Forelimb muscle (tissue), 1 donor: ENCODE measurements at regions not wholly inside any gene's neighbourhood (a gene's known extent, or its start where the extent isn't known, plus 50 kb on each side); places are given as distances from the start of the nearest gene placed in this dataset.
A peak's percentile ranks its signal among the peaks of the same experiment; 100 is the strongest.
"Not testable (repeated sequence)": the region's sequence is repeated elsewhere in the genome, so short reads cannot be mapped to it uniquely, and the experiment has no call there.

Source experiments
- DNase-seq: peaks from one replicate; pipeline ENCODE4 v3.0.0-alpha.2; 2013; ENCODE audit warnings: low read depth

DNA sequence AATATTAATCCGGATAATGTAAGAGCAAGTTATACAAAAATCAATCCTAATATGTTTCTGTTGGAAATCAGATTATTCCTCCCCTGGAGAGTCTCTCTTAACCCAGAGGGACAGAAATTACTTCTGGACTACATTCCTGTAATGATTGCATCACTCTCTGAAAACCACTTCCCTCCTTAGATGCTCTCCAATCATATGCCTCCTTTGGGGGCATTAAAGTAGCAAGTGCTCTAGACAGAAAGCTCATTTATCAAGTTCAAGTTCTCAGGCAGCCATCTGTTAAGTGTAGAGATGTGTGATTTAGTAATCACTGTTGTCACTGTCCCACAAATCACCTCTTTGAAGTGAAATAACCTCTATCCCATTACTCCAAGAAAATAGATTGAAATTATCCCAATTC is 247.1 kb downstream of the SLCO4C1 start:
- no peak for DNase-seq

DNA sequence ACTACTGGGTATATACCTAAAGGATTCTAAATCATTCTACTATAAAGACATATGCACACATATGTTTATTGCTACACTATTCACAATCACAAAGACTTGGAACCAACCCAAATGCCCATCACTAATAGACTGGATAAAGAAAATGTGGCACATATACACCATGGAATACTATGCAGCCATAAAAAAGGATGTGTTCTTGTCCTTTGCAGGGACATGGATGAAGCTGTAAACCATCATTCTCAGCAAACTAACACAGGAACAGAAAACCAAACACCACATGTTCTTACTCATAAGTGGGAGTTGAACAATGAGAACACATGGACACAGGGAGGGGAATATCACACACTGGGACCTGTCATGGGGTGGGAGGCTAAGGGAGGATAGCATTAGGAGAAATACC is 249.0 kb downstream of the SLCO4C1 start:
- not testable (repeated sequence) for DNase-seq

DNA sequence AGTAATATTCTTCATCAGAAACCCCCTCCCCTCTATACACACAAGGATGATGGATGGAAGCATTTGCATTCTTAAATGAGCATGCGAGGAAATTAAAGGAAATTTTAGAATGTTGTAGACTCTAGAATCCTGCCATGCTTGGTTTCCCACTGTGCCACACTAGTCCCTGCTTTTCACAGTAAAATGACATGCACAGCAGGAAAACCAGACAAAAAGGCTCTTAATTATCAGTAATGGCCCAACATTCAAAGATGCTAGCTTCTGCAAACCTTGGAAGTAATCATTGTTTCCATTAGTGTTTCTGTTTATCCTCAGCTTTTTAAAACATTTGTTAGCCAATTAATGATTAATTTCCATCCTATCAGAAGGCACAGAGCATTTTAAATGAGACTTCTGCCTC is 255.8 kb downstream of the SLCO4C1 start:
- DNase-seq = no peak

DNA sequence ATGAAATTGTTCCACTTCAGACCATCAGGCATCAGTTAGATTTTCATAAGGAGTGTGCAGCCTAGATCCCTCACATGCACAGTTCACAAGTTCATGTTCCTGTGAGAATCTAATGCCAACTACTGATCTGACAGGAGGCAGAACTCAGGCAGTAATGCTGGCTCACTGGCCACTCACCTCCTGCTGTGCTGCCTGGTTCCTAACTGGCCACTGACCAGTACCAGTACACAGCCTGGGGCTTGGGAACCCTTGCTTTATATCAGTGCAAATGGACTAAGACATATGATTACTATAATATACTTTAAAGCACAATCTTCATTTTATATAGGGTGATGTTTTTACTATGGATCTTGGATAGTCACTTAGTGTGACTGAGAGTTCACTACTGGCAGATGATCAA is 259.2 kb downstream of the SLCO4C1 start:
- DNase-seq = no peak

DNA sequence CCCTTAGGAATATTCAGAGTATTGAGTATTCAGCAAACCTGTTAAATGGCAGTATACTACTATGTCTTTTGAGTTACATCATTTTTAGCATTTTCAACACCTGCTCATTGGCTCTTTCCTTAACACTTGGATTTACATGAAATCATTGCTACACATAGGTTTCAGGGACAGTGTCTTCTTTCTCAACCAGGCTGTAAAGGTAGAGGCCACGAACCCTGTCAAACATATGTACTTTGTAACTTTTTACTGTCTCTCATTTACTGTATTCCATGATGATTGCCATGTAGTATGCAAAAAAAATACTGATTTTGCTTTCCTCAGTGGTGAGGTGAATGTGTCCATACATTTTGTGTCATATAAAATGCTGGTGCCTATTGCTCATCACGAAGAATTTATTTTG is 264.4 kb downstream of the SLCO4C1 start:
- DNase-seq = no peak

DNA sequence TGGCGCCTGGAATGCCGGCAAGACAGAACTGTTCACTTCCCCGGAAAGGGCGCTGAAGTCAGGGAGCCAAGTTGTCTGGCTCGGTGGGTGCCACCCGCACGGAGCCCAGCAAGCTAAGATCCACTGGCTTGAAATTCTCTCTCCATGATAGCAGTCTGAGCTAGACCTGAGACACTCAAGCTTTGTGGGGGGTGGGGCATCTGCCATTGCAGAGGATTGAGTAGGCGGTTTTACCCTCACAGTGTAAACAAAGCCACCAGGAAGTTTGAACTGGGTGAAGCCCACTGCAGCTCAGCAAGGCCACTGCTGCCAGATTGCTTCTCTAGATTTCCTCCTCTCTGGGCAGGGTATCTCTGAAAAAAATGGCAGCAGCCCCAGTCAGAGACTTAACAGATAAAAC is 277.4 kb downstream of the SLCO4C1 start:
- DNase-seq = no peak

DNA sequence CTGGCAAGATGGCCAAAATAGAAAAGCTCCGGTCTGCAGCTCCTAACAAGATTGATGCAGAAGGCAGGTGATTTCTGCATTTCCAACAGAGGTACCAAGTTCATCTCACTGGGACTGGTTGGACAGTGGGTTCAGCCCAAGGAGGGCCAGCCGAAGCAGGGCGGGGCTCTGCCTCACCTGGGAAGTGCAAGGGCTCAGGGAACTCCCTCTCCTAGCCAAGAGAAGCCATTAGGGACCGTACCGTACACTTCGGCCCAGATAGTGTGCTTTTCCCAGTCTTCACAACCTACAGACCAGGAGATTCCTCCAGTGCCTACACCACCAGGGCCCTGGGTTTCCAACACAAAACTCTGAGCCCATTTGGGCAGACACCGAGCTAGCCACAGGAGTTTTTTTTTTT is 277.8 kb downstream of the SLCO4C1 start:
- no peak for DNase-seq

DNA sequence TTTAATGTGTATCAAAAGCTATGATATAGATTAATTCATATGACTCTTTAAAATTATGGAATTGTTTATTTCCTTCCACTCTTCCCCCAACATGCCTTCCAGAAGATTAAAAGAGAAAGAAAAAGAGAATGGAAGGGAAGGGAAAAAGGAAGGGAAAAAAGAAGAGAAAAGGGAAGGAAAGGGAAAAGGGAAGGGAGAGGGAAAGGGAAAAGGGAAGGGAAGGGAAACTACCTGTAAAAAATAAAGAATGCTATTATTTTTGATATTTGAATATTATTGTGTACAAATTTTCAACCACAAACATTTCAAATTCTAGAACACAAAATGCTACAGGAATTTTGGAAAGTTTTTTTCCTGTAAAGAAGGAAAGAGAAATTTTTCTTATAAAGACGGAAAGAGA is 281.7 kb downstream of the SLCO4C1 start:
- DNase-seq = no peak

DNA sequence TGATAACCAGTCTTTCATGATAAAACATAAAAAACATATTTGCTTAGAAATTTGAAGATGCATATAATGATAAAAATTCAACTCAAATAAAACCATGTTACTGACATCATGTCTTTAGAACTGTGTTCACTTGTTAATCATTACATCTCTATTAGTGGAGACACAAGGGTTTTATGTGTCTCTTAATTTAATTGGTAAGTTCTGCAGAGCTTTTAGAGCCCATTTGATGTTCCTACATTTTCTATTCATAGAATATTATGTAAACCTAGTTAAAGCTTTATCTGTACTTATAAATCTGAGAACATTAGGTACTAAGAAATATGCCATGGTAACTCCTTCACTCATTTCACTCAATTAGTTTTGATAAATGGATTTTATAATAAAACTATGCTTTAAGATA is 285.4 kb downstream of the SLCO4C1 start:
- DNase-seq = no peak

DNA sequence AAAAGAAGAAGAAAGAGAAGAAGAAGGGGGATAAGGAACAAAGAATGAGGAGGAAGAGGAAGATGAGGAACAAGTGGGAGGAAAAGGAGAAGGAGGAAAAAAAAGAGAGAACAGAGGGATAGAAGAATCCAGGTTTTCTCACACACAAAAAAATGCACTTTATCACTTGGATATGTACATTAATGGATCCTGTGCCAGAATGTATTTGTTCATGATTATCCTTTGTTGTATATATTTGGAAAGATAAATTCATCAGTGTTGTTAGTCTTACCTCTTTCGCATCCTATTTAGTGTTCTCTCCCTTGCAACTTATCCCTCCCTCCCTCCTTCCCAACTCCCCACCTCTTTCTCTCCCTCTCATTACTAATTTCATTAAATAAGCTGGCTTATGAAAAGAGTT is 298.8 kb downstream of the SLCO4C1 start:
- no peak for DNase-seq

DNA sequence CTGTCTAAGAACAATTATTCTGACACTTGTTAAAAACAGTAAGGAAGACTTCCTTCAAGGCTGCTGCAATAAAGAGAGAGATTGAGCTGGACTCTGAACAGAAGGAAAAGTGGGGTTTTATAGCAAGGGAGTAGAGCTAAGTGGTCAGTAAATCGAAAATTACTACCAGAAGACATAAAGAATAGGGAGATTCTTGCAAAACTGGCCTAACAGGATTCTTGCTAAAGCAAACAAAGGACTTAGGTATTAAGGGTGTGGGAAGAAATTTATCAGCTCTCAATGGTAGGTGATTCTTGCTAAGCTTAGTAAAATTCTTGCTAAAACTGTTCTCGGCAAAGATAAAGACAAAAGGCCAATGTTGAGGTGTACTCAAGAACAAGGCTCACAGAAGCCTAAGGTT is 300.5 kb downstream of the SLCO4C1 start:
- DNase-seq = no peak

DNA sequence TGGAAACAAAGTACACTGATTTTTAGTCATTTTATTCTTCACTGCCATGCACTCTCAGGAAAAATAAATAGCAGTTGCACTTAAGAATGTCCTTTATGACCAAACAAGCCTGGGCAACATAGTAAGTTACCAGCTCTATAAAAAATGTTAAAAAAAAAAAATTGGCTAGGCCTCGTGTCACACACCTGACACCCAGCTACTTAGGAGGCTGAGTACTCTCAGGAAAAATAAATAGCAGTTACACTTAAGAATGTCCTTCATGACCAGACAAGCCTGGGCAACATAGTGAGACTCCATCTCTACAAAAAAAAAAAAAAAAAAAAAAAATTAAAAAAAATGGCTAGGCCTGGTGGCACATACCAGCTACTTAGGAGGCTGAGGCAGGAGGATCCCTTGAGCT is 304.6 kb downstream of the SLCO4C1 start:
- no peak for DNase-seq

DNA sequence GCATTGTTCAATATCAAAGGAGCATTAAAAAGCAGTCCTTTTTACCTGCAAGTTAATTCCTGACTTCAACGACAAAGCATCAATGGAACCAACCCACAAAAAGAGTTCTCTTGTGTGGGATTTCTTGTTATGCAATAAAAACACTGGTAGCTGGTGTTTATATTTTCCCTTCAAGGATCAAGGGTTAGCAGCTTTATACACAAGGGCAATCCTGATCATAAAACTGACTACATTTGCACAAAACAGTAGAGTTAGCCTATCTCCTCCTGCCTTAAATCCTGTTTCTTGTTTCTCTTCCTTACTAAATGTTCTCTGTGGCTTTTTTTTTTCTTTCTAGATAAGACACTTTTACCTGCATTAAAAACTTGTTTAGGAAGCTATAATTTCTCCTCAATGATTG is 306.4 kb downstream of the SLCO4C1 start:
- no peak for DNase-seq

DNA sequence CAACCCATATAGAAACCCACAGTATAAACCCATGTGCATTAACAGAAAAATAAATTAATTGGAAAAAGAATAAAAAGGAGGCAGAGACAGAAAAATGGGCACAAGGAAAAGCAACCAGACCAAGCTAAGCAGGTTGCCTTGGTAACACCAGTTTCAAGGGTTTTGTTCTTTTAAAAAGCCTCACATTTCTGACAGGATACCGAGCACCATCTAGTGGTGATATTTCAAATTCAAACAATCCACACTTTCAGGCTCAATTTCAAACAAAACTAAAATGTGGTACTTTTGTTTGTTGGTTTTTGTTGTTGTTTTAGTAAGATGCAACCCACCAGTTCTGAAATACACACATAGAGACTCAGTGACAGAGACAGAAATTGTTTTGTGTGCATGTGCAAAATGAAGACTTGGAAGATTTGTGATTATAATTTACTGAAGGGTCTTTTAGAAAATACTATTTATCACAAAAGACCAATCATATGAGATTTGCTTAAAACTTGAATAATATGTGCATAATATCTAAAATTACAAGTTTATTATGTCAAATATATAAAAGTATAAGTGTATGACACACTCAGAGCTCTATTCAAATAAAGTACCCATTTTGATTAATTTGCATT is 318.2 kb downstream of the SLCO4C1 start:
- DNase-seq = peak; percentile 41

DNA sequence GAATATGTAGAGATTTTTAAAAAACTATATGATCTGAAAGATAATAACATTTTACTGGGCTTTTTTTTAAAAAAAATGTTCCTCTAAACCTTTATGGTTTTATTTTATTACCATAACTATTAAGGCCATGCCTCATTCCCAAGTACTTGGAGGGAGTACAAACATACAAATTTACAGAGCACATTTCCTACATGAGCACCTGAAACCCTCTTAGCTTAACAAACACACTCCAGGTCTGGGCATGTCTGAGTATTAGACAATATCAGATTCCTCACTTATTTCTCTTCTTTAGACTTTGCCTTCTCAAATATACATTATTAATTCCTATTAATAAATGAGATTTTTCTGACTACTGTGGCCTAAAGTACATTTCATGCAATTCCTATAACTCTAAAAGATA is 319.2 kb downstream of the SLCO4C1 start:
- DNase-seq = no peak

DNA sequence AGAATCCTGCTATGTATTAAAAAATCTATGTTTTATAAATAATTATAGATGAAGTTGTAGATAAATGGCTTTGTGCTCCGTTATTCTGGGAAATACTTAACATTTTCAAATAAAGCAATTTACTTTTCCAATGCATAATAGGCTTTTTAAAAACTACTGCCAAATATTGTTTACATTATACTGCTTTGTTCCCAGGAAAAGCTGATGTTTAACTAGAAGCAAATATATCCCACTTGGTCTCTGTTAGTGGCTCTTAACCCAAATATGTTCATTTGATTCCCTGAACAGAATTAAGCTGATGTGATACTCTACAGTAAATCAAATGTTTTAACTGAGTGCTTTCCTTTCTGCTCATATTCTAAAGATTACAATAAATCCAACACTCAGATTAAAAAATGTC is 326.3 kb downstream of the SLCO4C1 start:
- no peak for DNase-seq

DNA sequence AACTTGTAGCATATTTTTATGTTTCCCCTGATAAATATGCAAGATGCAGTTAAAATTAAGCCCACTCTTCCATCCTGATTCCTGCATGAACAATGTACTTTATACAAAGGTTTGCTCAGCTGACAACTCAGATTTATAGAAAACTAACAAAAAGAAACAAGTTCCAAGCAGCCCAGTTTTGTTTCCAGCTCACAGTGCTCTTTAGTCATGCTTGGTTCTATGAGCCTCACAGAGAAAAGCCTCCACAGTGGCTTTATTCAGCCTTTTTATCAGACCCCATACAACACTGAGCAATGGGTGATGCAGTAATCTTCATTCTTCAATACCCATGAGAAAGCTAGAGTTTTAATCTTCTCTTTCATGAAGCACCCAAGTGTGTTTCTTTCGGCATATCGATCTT is 329.6 kb downstream of the SLCO4C1 start:
- DNase-seq = no peak

DNA sequence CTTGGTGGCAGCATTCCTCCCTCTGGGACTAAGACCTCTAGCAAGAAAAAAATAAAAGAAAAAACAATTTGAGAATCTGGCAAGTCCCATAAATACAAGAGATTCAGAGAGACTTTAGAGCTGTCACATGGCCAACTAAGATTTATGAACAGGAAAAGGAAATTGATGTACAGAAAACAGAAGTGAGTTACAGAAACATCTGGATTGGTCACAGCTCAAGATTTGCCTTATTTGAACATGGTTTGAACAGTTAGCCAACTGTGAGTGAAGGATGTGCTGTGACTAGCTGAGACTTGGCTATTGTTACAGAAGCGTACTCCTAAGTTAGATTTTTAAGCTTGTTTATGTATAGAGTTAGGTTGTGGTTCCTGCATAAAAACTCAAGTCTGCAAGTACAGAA is 340.2 kb downstream of the SLCO4C1 start:
- DNase-seq = peak; percentile 39

DNA sequence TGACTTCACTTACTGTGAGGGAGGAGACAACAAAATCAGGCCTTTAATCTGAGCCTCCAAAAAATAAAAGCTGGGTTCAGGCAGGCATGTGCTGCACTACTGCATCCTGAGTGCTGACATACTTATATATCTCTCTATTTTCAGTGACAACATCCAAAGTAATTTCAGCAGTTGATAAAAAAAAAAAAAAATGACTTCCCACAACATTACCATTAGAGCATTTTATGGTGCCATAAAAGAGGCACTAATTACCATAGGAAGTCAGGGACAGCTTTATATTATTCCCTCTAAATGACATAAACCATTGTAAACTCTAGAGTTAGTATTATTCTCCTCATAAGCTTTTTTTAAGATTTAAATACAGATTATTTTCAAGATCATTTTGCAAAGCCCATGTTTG is 346.1 kb downstream of the SLCO4C1 start:
- DNase-seq = no peak

DNA sequence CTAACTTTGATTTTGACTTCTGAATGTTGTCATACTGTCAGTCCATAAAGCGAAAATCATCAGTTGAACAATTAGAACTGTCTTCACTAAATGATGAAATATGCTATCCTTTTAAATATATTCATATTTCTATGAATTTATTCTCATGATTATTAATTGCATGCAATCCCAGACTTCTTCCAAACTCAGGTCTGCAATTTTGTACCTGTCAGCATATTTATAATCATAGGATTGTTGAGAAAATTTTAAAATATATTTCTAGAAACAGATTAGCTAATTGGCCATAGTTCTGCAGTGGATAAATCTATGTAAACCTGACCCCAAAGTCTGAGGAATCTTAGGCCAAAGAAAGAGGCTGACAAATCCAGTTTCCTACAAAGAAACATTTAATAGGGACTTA is 347.5 kb downstream of the SLCO4C1 start:
- no peak for DNase-seq

DNA sequence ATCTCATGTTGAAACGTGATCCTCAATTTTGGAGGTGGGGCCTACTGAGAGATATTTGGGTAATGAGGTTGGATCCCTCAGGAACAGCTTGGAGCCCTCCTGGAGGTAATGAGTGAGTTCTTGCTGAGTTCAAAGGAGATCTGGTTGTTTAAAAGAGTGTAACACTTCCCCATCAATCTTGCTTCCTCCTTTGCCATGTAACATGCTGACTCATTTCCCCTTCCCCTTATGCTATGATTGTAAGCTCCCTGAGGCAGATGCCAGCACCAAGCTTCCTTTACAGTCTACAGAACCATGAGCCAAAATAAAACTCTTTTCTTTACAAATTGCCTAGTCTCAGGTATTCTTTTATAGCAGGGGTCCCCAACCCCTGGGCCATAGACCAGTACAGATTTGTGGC is 352.3 kb downstream of the SLCO4C1 start:
- no peak for DNase-seq

DNA sequence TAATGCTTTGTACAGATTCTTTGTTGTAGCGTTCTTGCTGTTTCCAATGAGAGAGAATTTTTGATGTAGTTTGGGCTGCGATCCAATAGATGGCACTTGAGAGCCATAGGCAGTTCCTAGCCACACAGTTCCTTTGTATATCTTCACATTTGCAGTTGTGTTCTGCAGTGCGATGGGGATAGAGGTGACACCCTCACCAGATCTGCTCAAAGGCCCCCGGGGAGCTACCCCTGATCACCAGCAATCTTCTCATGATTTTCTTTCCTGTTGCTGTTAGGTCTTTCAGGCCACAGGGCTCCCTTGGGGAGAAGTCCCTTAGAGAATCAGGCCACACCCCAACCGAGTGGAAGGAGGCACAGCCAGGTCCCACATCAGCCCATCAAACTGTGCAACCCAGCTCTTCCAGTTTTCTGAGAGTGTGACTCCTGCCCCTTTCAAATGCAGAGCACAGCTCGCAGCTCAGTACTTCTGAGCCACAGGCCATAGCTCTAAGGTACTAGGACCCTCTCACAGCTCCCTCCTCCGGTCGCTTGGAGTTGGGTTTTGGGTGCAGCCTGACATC is 353.7 kb downstream of the SLCO4C1 start:
- no peak for DNase-seq

DNA sequence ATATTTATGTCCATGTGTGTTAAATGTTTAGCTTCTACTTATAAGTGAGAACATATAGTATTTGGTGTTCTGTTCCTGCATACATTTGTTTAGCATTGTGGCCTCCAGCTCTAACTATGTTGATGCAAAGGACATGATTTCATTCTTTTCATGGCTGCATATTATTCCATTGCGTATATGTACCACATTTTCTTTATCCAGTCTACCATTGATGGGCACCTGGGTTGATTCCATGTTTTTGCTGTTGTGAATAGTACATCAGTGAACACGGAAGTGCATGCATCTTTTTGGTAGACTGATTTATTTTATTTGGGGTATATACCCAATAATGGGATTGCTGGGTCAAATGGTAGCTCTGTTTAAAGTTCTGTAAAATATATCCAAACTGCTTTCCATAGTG is 359.0 kb downstream of the SLCO4C1 start:
- DNase-seq = no peak

DNA sequence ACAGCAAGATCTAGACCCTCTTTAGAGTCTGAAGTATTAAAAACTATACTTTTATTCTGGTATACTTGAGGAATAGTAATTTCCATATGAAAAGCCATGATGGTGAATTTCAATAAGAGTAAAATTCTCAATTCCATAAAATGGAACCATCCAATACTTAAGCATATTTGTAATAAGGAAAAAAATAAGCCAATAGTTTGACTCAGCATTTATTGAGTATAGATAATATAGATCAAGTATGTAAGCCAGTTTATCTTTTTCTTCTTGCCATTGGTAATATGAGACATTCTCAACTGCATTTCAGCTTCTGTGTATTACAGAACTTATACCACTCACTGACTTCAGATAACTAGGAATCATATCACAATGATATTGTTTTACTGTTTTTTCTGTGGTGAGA is 361.0 kb downstream of the SLCO4C1 start:
- DNase-seq = no peak
